Neural cell (in vitro differentiated cells): ENCODE measurements at regions not wholly inside any gene's neighbourhood (a gene's known extent, or its start where the extent isn't known, plus 50 kb on each side); places are given as distances from the start of the nearest gene placed in this dataset.

Experiments used
- H2AFZ ChIP-seq: fragments of 200-600, 300-800 bp; sonication (generic), shearing (Covaris generic); 2 replicates; pipeline ENCODE4 v1.6.0; 2014; ENCODE audit warnings: low read depth, mild to moderate bottlenecking, antibody characterized with exemption, low read length, moderate library complexity
- H3F3A ChIP-seq: fragments of 200-600 bp; shearing (Covaris generic); 2 replicates; pipeline ENCODE4 v1.6.1; 2016; ENCODE audit warnings: mild to moderate bottlenecking, moderate library complexity, mixed read lengths, antibody characterized with exemption, low read length; ENCODE audit not compliant: insufficient read depth, poor library complexity, severe bottlenecking
- H3K27ac ChIP-seq: fragments of 200-600, 300-800 bp; sonication (generic), shearing (Covaris generic); 2 replicates; pipeline ENCODE4 v1.5.1; 2014; ENCODE audit warnings: mild to moderate bottlenecking, low read length, moderate library complexity
- H3K27me3 ChIP-seq: fragments of 300-800, 200-600 bp; sonication (generic), shearing (Covaris generic); 2 replicates; pipeline ENCODE4 v1.6.0; 2014; ENCODE audit warnings: mild to moderate bottlenecking, low read depth, low read length, moderate library complexity; ENCODE audit not compliant: insufficient read depth
- H3K36me3 ChIP-seq: fragments of 300-800, 200-600 bp; sonication (generic), shearing (Covaris generic); 2 replicates; pipeline ENCODE4 v1.5.1; 2014; ENCODE audit warnings: mild to moderate bottlenecking, antibody characterized with exemption, low read length, moderate library complexity; ENCODE audit not compliant: insufficient read depth
- H3K4me2 ChIP-seq: fragments of 300-800, 200-600 bp; sonication (generic), shearing (Covaris generic); 2 replicates; pipeline ENCODE4 v1.6.0; 2014; ENCODE audit warnings: mild to moderate bottlenecking, low read length
- H3K4me3 ChIP-seq: fragments of 300-800, 200-600 bp; sonication (generic), shearing (Covaris generic); 2 replicates; pipeline ENCODE4 v1.5.1; 2014; ENCODE audit warnings: mild to moderate bottlenecking, low read length, moderate library complexity
- H3K79me2 ChIP-seq: fragments of 200-600 bp; shearing (Covaris generic); replicated peaks from 2 replicates; pipeline ENCODE4 v1.6.0; 2014; ENCODE audit warnings: mild to moderate bottlenecking, low read length, moderate library complexity; ENCODE audit not compliant: insufficient read depth
- H3K9ac ChIP-seq: fragments of 300-800, 200-600 bp; sonication (generic), shearing (Covaris generic); 2 replicates; pipeline ENCODE4 v1.6.1; 2016; ENCODE audit warnings: mild to moderate bottlenecking, low read length, mixed read lengths
- H3K9me2 ChIP-seq: fragments of 200-600 bp; shearing (Covaris generic); 2 replicates; pipeline ENCODE4 v1.6.1; 2016; ENCODE audit warnings: mild to moderate bottlenecking, low read length, mixed read lengths; ENCODE audit not compliant: insufficient read depth
- H3K9me3 ChIP-seq: fragments of 200-600, 300-800 bp; sonication (generic), shearing (Covaris generic); 2 replicates; pipeline ENCODE4 v1.6.1; 2016; ENCODE audit warnings: mild to moderate bottlenecking, mixed run types, low read length, moderate library complexity, mixed read lengths
- H4K20me1 ChIP-seq: fragments of 200-600 bp; shearing (Covaris generic); 2 replicates; pipeline ENCODE4 v1.6.1; 2016; ENCODE audit warnings: mild to moderate bottlenecking, mixed run types; ENCODE audit not compliant: insufficient read depth
- EP300 ChIP-seq: fragments of 450-650 bp; conservative IDR thresholded peaks from 2 replicates; pipeline ENCODE4 v1.6.1; 2014; ENCODE audit warnings: antibody characterized with exemption, mild to moderate bottlenecking, moderate library complexity; ENCODE audit not compliant: poor library complexity, severe bottlenecking
- EZH2 ChIP-seq: fragments of 200-600, 300-800 bp; shearing (Covaris generic), sonication (generic); IDR thresholded peaks from 2 replicates; pipeline ENCODE4 v1.6.1; 2014; ENCODE audit warnings: antibody characterized with exemption, low read length, borderline replicate concordance, mild to moderate bottlenecking; ENCODE audit not compliant: insufficient read depth, poor library complexity, severe bottlenecking
- MXI1 ChIP-seq: fragments of 450-650 bp; conservative IDR thresholded peaks from 2 replicates; pipeline ENCODE4 v1.6.1; 2014; ENCODE audit warnings: antibody characterized with exemption, mild to moderate bottlenecking; ENCODE audit not compliant: poor library complexity, severe bottlenecking
- POLR2AphosphoS5 ChIP-seq: IDR thresholded peaks from 2 replicates; pipeline ENCODE4 v1.6.1; 2012
- RAD21 ChIP-seq: fragments of 450-650 bp; conservative IDR thresholded peaks from 2 replicates; pipeline ENCODE4 v1.6.1; 2014; ENCODE audit warnings: antibody characterized with exemption, mild to moderate bottlenecking, moderate library complexity
- SMC3 ChIP-seq: fragments of 450-650 bp; conservative IDR thresholded peaks from 2 replicates; pipeline ENCODE4 v1.6.1; 2014; ENCODE audit warnings: antibody characterized with exemption, mild to moderate bottlenecking, moderate library complexity; ENCODE audit not compliant: poor library complexity
- TAF1 ChIP-seq: IDR thresholded peaks from 2 replicates; pipeline ENCODE4 v1.6.1; 2012; ENCODE audit warnings: low read depth
- TF ChIP-seq, protein P1 (sequence below): fragments of 450-650 bp; IDR thresholded peaks from 2 replicates; pipeline ENCODE4 v1.5.1; 2014; ENCODE audit warnings: antibody characterized with exemption, mild to moderate bottlenecking, moderate library complexity; ENCODE audit not compliant: poor library complexity, severe bottlenecking
- TF ChIP-seq, protein P2 (sequence below): IDR thresholded peaks from 2 replicates; pipeline ENCODE4 v1.6.1; 2012; ENCODE audit warnings: borderline replicate concordance

- no peak for TF ChIP-seq EZH2
- TF ChIP-seq MXI1 = no peak
- TF ChIP-seq RAD21 = no peak
- TF ChIP-seq, protein P1, sequence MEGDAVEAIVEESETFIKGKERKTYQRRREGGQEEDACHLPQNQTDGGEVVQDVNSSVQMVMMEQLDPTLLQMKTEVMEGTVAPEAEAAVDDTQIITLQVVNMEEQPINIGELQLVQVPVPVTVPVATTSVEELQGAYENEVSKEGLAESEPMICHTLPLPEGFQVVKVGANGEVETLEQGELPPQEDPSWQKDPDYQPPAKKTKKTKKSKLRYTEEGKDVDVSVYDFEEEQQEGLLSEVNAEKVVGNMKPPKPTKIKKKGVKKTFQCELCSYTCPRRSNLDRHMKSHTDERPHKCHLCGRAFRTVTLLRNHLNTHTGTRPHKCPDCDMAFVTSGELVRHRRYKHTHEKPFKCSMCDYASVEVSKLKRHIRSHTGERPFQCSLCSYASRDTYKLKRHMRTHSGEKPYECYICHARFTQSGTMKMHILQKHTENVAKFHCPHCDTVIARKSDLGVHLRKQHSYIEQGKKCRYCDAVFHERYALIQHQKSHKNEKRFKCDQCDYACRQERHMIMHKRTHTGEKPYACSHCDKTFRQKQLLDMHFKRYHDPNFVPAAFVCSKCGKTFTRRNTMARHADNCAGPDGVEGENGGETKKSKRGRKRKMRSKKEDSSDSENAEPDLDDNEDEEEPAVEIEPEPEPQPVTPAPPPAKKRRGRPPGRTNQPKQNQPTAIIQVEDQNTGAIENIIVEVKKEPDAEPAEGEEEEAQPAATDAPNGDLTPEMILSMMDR = no peak
- TF ChIP-seq POLR2AphosphoS5 = no peak
- no peak for TF ChIP-seq SMC3
- TF ChIP-seq, protein P2, sequence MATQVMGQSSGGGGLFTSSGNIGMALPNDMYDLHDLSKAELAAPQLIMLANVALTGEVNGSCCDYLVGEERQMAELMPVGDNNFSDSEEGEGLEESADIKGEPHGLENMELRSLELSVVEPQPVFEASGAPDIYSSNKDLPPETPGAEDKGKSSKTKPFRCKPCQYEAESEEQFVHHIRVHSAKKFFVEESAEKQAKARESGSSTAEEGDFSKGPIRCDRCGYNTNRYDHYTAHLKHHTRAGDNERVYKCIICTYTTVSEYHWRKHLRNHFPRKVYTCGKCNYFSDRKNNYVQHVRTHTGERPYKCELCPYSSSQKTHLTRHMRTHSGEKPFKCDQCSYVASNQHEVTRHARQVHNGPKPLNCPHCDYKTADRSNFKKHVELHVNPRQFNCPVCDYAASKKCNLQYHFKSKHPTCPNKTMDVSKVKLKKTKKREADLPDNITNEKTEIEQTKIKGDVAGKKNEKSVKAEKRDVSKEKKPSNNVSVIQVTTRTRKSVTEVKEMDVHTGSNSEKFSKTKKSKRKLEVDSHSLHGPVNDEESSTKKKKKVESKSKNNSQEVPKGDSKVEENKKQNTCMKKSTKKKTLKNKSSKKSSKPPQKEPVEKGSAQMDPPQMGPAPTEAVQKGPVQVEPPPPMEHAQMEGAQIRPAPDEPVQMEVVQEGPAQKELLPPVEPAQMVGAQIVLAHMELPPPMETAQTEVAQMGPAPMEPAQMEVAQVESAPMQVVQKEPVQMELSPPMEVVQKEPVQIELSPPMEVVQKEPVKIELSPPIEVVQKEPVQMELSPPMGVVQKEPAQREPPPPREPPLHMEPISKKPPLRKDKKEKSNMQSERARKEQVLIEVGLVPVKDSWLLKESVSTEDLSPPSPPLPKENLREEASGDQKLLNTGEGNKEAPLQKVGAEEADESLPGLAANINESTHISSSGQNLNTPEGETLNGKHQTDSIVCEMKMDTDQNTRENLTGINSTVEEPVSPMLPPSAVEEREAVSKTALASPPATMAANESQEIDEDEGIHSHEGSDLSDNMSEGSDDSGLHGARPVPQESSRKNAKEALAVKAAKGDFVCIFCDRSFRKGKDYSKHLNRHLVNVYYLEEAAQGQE = no peak
- no peak for TF ChIP-seq TAF1
- Histone ChIP-seq H3F3A (no peaks in the 10 kb centered on the region), H2AFZ (no peak overlapping the region)
These were observed 91.3 kb upstream of the FOXF1 start for GRCh38 chr16:86418981-86419380.

GRCh38 chr16:86419518-86419917, 90.8 kb upstream of the FOXF1 start:
- TF ChIP-seq, protein P2 = no peak
- TF ChIP-seq EP300 = no peak
- TF ChIP-seq, protein P1 = no peak
- no peak for TF ChIP-seq EZH2
- no peak for TF ChIP-seq POLR2AphosphoS5
- no peak for TF ChIP-seq SMC3
- no peak for TF ChIP-seq RAD21
- no peak for TF ChIP-seq TAF1
- TF ChIP-seq MXI1 = no peak
- H3K4me2 ChIP-seq = no peak overlapping the region
- H3K9me3 ChIP-seq = no peaks in the 10 kb centered on the region
- H2AFZ ChIP-seq = no peak overlapping the region
- H3K36me3 ChIP-seq = no peaks in the 10 kb centered on the region
- no peaks in the 10 kb centered on the region for H3K27me3 ChIP-seq
- H3K9ac ChIP-seq = no peak overlapping the region
- no peak overlapping the region for H3K4me3 ChIP-seq
- no peak overlapping the region for H3K27ac ChIP-seq
- H3F3A ChIP-seq = no peaks in the 10 kb centered on the region
- no peaks in the 10 kb centered on the region for H3K9me2 ChIP-seq
- H3K79me2 ChIP-seq = no peaks in the 10 kb centered on the region
- H4K20me1 ChIP-seq = no peaks in the 10 kb centered on the region

More at GRCh38 chr16:86418981-86419380, 91.3 kb upstream of the FOXF1 start:
- H3K27ac ChIP-seq = no peak overlapping the region
- H3K4me3 ChIP-seq = no peak overlapping the region
- no peaks in the 10 kb centered on the region for H4K20me1 ChIP-seq
- H3K27me3 ChIP-seq = no peaks in the 10 kb centered on the region
- H3K4me2 ChIP-seq = no peak overlapping the region
- no peaks in the 10 kb centered on the region for H3K9me3 ChIP-seq
- H3K79me2 ChIP-seq = no peaks in the 10 kb centered on the region
- H3K9me2 ChIP-seq = no peaks in the 10 kb centered on the region
- no peak overlapping the region for H3K9ac ChIP-seq
- no peaks in the 10 kb centered on the region for H3K36me3 ChIP-seq
